Cardiac muscle cell (in vitro differentiated cells and primary cell): ENCODE measurements at regions not wholly inside any gene's neighbourhood (a gene's known extent, or its start where the extent isn't known, plus 50 kb on each side); places are given as distances from the start of the nearest gene placed in this dataset.
A peak's percentile ranks its signal among the peaks of the same experiment; 100 is the strongest.
"Not testable (repeated sequence)": the region's sequence is repeated elsewhere in the genome, so short reads cannot be mapped to it uniquely, and the experiment has no call there.

Experiments
- DNase-seq, 2 donors: peaks; one replicate each; pipeline versions ENCODE4 v3.0.0 to v3.0.0-alpha.2; 2010 to 2017; ENCODE audit warnings: low read depth in 1 of 2, low spot score in 1 of 2
- H3K27ac ChIP-seq: fragments of 200-600 bp; sonication (generic); 2 replicates; pipeline ENCODE4 v1.5.1; 2016
- H3K27me3 ChIP-seq: fragments of 200-600 bp; sonication (generic); 2 replicates; pipeline ENCODE4 v1.6.0; 2016; ENCODE audit warnings: control low read depth
- H3K36me3 ChIP-seq: fragments of 200-600 bp; sonication (generic); 2 replicates; pipeline ENCODE4 v1.5.1; 2016; ENCODE audit warnings: control low read depth
- H3K4me1 ChIP-seq: fragments of 200-600 bp; sonication (generic); 2 replicates; pipeline ENCODE4 v1.8.1; 2017; ENCODE audit warnings: low read depth, mild to moderate bottlenecking, mixed run types
- H3K4me3 ChIP-seq: fragments of 200-600 bp; sonication (generic); 2 replicates; pipeline ENCODE4 v1.5.1; 2016; ENCODE audit warnings: mild to moderate bottlenecking
- H3K9me3 ChIP-seq: fragments of 200-600 bp; sonication (generic); 2 replicates; pipeline ENCODE4 v1.5.1; 2017; ENCODE audit warnings: low read depth, mild to moderate bottlenecking, control low read depth
- CTCF ChIP-seq: IDR thresholded peaks from 2 replicates; pipeline ENCODE4 v1.5.1; 2012; ENCODE audit warnings: low read depth, mild to moderate bottlenecking, low read length

- H3K27ac ChIP-seq, H3K9me3 ChIP-seq, H3K27me3 ChIP-seq, H3K4me1 ChIP-seq, H3K36me3 ChIP-seq, DNase-seq, H3K4me3 ChIP-seq: not testable (repeated sequence)
Measured at GRCh38 chr1:223951551-223951950, 105.8 kb upstream of the TP53BP2 start.

GRCh38 chr1:223949944-223950343, 104.2 kb upstream of the TP53BP2 start:
- H3K9me3 ChIP-seq, H3K27ac ChIP-seq, H3K4me3 ChIP-seq, H3K36me3 ChIP-seq, H3K4me1 ChIP-seq, H3K27me3 ChIP-seq, DNase-seq: not testable (repeated sequence)

- H3K36me3 ChIP-seq, H3K27ac ChIP-seq, H3K9me3 ChIP-seq, H3K4me3 ChIP-seq, H3K27me3 ChIP-seq, DNase-seq, H3K4me1 ChIP-seq: not testable (repeated sequence)
Measured at GRCh38 chr1:223948041-223948440, 102.3 kb upstream of the TP53BP2 start.

- not testable (repeated sequence) for H3K27ac ChIP-seq
Measured at GRCh38 chr1:223936592-223936991, 90.8 kb upstream of the TP53BP2 start.

GRCh38 chr1:223931476-223931875, 85.7 kb upstream of the TP53BP2 start:
- not testable (repeated sequence) for H3K4me3 ChIP-seq

More at GRCh38 chr1:223936592-223936991, 90.8 kb upstream of the TP53BP2 start:
- H3K36me3 ChIP-seq, DNase-seq, H3K27me3 ChIP-seq, H3K4me3 ChIP-seq, H3K4me1 ChIP-seq, H3K9me3 ChIP-seq: not testable (repeated sequence)

GRCh38 chr1:223920805-223921204, 75.1 kb upstream of the TP53BP2 start:
- H3K4me1 ChIP-seq, DNase-seq, H3K9me3 ChIP-seq, H3K27ac ChIP-seq, H3K36me3 ChIP-seq, H3K27me3 ChIP-seq, H3K4me3 ChIP-seq: not testable (repeated sequence)
- peak; percentile 15 for TF ChIP-seq CTCF

More at GRCh38 chr1:223931476-223931875, 85.7 kb upstream of the TP53BP2 start:
- not testable (repeated sequence) for H3K9me3 ChIP-seq, H3K27ac ChIP-seq, H3K4me1 ChIP-seq, H3K27me3 ChIP-seq, H3K36me3 ChIP-seq, DNase-seq

GRCh38 chr1:223915476-223915875, 69.7 kb upstream of the TP53BP2 start:
- H3K27me3 ChIP-seq, H3K27ac ChIP-seq, H3K36me3 ChIP-seq, H3K4me3 ChIP-seq, DNase-seq, H3K4me1 ChIP-seq, H3K9me3 ChIP-seq: not testable (repeated sequence)

- H3K36me3 ChIP-seq, H3K9me3 ChIP-seq, H3K4me3 ChIP-seq, H3K4me1 ChIP-seq, H3K27ac ChIP-seq, H3K27me3 ChIP-seq, DNase-seq: not testable (repeated sequence)
Measured at GRCh38 chr1:223913715-223914114, 68.0 kb upstream of the TP53BP2 start.

GRCh38 chr1:223907943-223908587, 62.3 kb upstream of the TP53BP2 start:
- TF ChIP-seq CTCF: peak; percentile 25
- DNase-seq: not testable (repeated sequence)

GRCh38 chr1:223903221-223903620, 57.5 kb upstream of the TP53BP2 start:
- H3K36me3 ChIP-seq, H3K27me3 ChIP-seq, H3K27ac ChIP-seq, H3K4me1 ChIP-seq, H3K4me3 ChIP-seq, H3K9me3 ChIP-seq, DNase-seq: not testable (repeated sequence)

More at GRCh38 chr1:223907943-223908587, 62.3 kb upstream of the TP53BP2 start:
- not testable (repeated sequence) for H3K36me3 ChIP-seq, H3K27ac ChIP-seq, H3K27me3 ChIP-seq, H3K4me3 ChIP-seq, H3K9me3 ChIP-seq, H3K4me1 ChIP-seq

GRCh38 chr1:223899775-223900174, 54.0 kb upstream of the TP53BP2 start:
- H3K27me3 ChIP-seq, H3K4me1 ChIP-seq, H3K27ac ChIP-seq, H3K9me3 ChIP-seq, H3K36me3 ChIP-seq, H3K4me3 ChIP-seq: not testable (repeated sequence)
- DNase-seq: peak in 1 of 2 donors; percentile 19

GRCh38 chr1:223897097-223897496, 51.4 kb upstream of the TP53BP2 start:
- not testable (repeated sequence) for H3K36me3 ChIP-seq, DNase-seq, H3K4me1 ChIP-seq, H3K27me3 ChIP-seq, H3K27ac ChIP-seq, H3K4me3 ChIP-seq, H3K9me3 ChIP-seq

GRCh38 chr1:223895950-223896349, 50.2 kb upstream of the TP53BP2 start:
- not testable (repeated sequence) for H3K27me3 ChIP-seq, H3K9me3 ChIP-seq, H3K27ac ChIP-seq, DNase-seq, H3K36me3 ChIP-seq, H3K4me1 ChIP-seq, H3K4me3 ChIP-seq
